ENCODE measurements at regions not wholly inside any gene's neighbourhood (a gene's known extent, or its start where the extent isn't known, plus 50 kb on each side); places are given as distances from the start of the nearest gene placed in this dataset.

DNA sequence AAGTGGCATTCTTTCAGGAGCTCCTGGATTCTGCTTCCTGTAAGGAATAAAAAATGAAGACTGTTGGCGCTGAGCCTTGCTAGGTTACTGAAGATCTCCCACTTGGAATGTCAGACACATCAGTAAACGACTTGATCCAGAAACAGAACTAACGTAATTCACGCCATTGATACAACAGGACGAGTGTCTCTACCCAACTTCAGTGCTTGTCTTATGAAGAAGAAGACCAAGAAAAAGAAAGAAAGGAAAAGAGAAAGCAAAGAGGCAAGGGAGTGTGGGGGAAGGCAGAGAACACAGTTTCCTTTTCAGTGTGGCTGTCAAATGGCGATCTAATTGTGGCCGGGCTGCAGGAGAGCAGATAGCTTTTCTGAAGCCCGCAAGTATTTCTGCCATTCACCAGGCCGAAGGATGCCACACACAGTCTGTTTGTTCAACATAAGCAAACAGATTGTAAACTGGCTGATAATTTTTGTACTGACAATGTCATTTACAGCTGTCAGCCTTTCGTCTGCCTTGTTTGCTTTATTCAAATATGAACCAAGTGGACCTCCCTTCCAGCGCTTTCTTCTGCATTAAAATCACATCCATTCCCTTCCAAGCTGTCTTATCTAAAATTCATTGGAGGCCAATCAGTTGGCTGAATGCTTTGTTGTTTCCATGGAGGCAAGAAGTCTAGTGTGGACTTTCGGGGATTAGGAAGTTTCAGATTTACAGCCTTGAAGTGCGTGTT lies 180.6 kb downstream of the FOXA2 start (continued):
- TF ChIP-seq, protein P1, sequence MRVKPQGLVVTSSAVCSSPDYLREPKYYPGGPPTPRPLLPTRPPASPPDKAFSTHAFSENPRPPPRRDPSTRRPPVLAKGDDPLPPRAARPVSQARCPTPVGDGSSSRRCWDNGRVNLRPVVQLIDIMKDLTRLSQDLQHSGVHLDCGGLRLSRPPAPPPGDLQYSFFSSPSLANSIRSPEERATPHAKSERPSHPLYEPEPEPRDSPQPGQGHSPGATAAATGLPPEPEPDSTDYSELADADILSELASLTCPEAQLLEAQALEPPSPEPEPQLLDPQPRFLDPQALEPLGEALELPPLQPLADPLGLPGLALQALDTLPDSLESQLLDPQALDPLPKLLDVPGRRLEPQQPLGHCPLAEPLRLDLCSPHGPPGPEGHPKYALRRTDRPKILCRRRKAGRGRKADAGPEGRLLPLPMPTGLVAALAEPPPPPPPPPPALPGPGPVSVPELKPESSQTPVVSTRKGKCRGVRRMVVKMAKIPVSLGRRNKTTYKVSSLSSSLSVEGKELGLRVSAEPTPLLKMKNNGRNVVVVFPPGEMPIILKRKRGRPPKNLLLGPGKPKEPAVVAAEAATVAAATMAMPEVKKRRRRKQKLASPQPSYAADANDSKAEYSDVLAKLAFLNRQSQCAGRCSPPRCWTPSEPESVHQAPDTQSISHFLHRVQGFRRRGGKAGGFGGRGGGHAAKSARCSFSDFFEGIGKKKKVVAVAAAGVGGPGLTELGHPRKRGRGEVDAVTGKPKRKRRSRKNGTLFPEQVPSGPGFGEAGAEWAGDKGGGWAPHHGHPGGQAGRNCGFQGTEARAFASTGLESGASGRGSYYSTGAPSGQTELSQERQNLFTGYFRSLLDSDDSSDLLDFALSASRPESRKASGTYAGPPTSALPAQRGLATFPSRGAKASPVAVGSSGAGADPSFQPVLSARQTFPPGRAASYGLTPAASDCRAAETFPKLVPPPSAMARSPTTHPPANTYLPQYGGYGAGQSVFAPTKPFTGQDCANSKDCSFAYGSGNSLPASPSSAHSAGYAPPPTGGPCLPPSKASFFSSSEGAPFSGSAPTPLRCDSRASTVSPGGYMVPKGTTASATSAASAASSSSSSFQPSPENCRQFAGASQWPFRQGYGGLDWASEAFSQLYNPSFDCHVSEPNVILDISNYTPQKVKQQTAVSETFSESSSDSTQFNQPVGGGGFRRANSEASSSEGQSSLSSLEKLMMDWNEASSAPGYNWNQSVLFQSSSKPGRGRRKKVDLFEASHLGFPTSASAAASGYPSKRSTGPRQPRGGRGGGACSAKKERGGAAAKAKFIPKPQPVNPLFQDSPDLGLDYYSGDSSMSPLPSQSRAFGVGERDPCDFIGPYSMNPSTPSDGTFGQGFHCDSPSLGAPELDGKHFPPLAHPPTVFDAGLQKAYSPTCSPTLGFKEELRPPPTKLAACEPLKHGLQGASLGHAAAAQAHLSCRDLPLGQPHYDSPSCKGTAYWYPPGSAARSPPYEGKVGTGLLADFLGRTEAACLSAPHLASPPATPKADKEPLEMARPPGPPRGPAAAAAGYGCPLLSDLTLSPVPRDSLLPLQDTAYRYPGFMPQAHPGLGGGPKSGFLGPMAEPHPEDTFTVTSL (CRISPR knock-in tag; IDR thresholded peaks at IDR 0.05; ENCODE audit: borderline replicate concordance), result 0 out of 2 replicates have a peak, but pooled peaks have one; percentile 53
- TF ChIP-seq FOXA1 (IDR thresholded peaks at IDR 0.05) (0 out of 2 replicates have a peak, but pooled peaks have one; percentile 24), FOXA1 (CRISPR knock-in tag; IDR thresholded peaks at IDR 0.05) (peak; percentile 80), ZNF253 (CRISPR knock-in tag; IDR thresholded peaks at IDR 0.05; ENCODE audit: borderline replicate concordance) (no peak), ZNF329 (CRISPR knock-in tag; IDR thresholded peaks at IDR 0.05; ENCODE audit: low read depth) (0 out of 2 replicates have a peak, but pooled peaks have one; percentile 58), PITX1 (CRISPR knock-in tag; IDR thresholded peaks at IDR 0.05) (0 out of 2 replicates have a peak, but pooled peaks have one; percentile 8)
- TF ChIP-seq, protein P2, sequence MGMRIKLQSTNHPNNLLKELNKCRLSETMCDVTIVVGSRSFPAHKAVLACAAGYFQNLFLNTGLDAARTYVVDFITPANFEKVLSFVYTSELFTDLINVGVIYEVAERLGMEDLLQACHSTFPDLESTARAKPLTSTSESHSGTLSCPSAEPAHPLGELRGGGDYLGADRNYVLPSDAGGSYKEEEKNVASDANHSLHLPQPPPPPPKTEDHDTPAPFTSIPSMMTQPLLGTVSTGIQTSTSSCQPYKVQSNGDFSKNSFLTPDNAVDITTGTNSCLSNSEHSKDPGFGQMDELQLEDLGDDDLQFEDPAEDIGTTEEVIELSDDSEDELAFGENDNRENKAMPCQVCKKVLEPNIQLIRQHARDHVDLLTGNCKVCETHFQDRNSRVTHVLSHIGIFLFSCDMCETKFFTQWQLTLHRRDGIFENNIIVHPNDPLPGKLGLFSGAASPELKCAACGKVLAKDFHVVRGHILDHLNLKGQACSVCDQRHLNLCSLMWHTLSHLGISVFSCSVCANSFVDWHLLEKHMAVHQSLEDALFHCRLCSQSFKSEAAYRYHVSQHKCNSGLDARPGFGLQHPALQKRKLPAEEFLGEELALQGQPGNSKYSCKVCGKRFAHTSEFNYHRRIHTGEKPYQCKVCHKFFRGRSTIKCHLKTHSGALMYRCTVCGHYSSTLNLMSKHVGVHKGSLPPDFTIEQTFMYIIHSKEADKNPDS (CRISPR knock-in tag; IDR thresholded peaks at IDR 0.05), result peak; percentile 16; the same call in 1 of the 2 replicates

Data from HepG2 (cell line).